GM12878 (cell line): ENCODE measurements at regions not wholly inside any gene's neighbourhood (a gene's known extent, or its start where the extent isn't known, plus 50 kb on each side); places are given as distances from the start of the nearest gene placed in this dataset.

Experiments used
- ATAC-seq: fragments of 200-7000 bp; cut with Tn5 transposase; 3 replicates; pipeline ENCODE4 v1.9.1; 2020; ENCODE audit warnings: mild to moderate bottlenecking, moderate library complexity
- BruUV-seq: library from RNA; stranded (reverse); fragments of 400-500 nt; replicated peaks from 2 replicates; lab custom pipeline; 2021; lab: Mats Ljungman, UMichigan
- CTCF ChIA-PET: fragments of 300-600 bp; sonication (Branson Sonifier 250); formaldehyde crosslinking; extraction: SDS; loops from one replicate; lab custom pipeline; 2021; ENCODE audit warnings: inconsistent platforms; lab: Yijun Ruan, JAX
- POLR2A ChIA-PET: fragments of 350-600 bp; formaldehyde crosslinking; extraction: SDS; loops from one replicate; lab custom pipeline; 2021; ENCODE audit warnings: inconsistent platforms; lab: Charles Lee
- RAD21 ChIA-PET: fragments of 300-600 bp; sonication (Branson Sonifier 250); formaldehyde crosslinking; loops from one replicate; lab custom pipeline; 2023; ENCODE audit warnings: antibody characterized with exemption; ENCODE audit not compliant: unreplicated experiment; lab: Charles Lee
- SMC1A ChIA-PET: fragments of 300-600 bp; sonication (Branson Sonifier 250); formaldehyde crosslinking; loops from one replicate; lab custom pipeline; 2023; ENCODE audit not compliant: unreplicated experiment, uncharacterized antibody; lab: Charles Lee
- DNase-seq: peaks from one replicate; pipeline ENCODE4 v3.0.0-alpha.2; 2011; ENCODE audit warnings: low read depth, low spot score
- FAIRE-seq: peaks from 3 replicates; lab custom pipeline; 2011; peaks lifted over from hg19 to GRCh38; lab: Jason Lieb, UNC
- H2AFZ ChIP-seq: 2 replicates; pipeline ENCODE4 v1.6.0; 2011; ENCODE audit warnings: low read depth, low read length, control low read depth; ENCODE audit not compliant: control insufficient read depth
- H3K27ac ChIP-seq: 2 replicates; pipeline ENCODE4 v1.5.1; 2011; ENCODE audit warnings: control low read depth; ENCODE audit not compliant: control insufficient read depth, insufficient read depth
- H3K27me3 ChIP-seq, 2 experiments: replicated peaks in 1 of 2; 2 replicates each; pipeline versions ENCODE4 v1.6.0 to v1.6.1; 2011; ENCODE audit warnings: low read length in 1 of 2; ENCODE audit not compliant: control insufficient read depth in 2 of 2, insufficient read depth in 2 of 2
- H3K36me3 ChIP-seq, 2 experiments: 2 replicates each; pipeline ENCODE4 v1.5.1; 2011; ENCODE audit warnings: low read length in 1 of 2; ENCODE audit not compliant: control insufficient read depth in 2 of 2, insufficient read depth in 2 of 2
- H3K4me1 ChIP-seq: 2 replicates; pipeline ENCODE4 v1.6.1; 2011; ENCODE audit warnings: mild to moderate bottlenecking, low read length, moderate library complexity, mixed read lengths; ENCODE audit not compliant: control insufficient read depth, insufficient read depth
- H3K4me2 ChIP-seq: 2 replicates; pipeline ENCODE4 v1.6.0; 2011; ENCODE audit warnings: control low read depth; ENCODE audit not compliant: control insufficient read depth, insufficient read depth
- H3K4me3 ChIP-seq: fragments of 200-600 bp; sonication (generic); 2 replicates; pipeline ENCODE4 v1.5.1; 2016
- H3K79me2 ChIP-seq: 2 replicates; pipeline ENCODE4 v1.6.0; 2011; ENCODE audit warnings: low read length; ENCODE audit not compliant: control insufficient read depth, insufficient read depth
- H3K9ac ChIP-seq: 2 replicates; pipeline ENCODE4 v1.8.0; 2011; ENCODE audit warnings: low read length, control low read depth, mixed read lengths; ENCODE audit not compliant: control insufficient read depth, insufficient read depth
- H3K9me3 ChIP-seq: replicated peaks from 3 replicates; pipeline ENCODE4 v1.5.1; 2011; ENCODE audit warnings: mild to moderate bottlenecking, low read length; ENCODE audit not compliant: control insufficient read depth, insufficient read depth
- H4K20me1 ChIP-seq: 2 replicates; pipeline ENCODE4 v1.6.0; 2011; ENCODE audit not compliant: control insufficient read depth, insufficient read depth
- CREB1 ChIP-seq: IDR thresholded peaks from 2 replicates; pipeline ENCODE4 v1.6.1; 2012; ENCODE audit warnings: low read depth, mild to moderate bottlenecking, inconsistent platforms
- EED ChIP-seq: sonication (generic); IDR thresholded peaks from 2 replicates; pipeline ENCODE4 v1.6.1; 2016; ENCODE audit warnings: antibody characterized with exemption, low read depth
- EP300 ChIP-seq, 2 experiments: fragments of 150-350 bp in 1 of 2; IDR thresholded peaks; 2 replicates each; pipeline ENCODE4 v1.6.1; 2011 to 2012; ENCODE audit warnings: low read depth in 2 of 2, low read length in 2 of 2, borderline replicate concordance in 1 of 2, improper control_type of control experiment in 1 of 2, inconsistent platforms in 1 of 2; ENCODE audit not compliant: control insufficient read depth in 1 of 2
- IKZF1 ChIP-seq: fragments of 450-650 bp; conservative IDR thresholded peaks from 2 replicates; pipeline ENCODE4 v1.6.1; 2017; ENCODE audit warnings: antibody characterized with exemption, mild to moderate bottlenecking
- KDM1A ChIP-seq: fragments of 200-600 bp; sonication (generic); IDR thresholded peaks from 2 replicates; pipeline ENCODE4 v1.6.1; 2016; ENCODE audit warnings: borderline replicate concordance
- MEF2B ChIP-seq: fragments of 450-650 bp; IDR thresholded peaks from 2 replicates; pipeline ENCODE4 v1.6.1; 2018; ENCODE audit warnings: mild to moderate bottlenecking, moderate library complexity; ENCODE audit not compliant: partially characterized antibody, poor library complexity, severe bottlenecking
- NFIC ChIP-seq: IDR thresholded peaks from 2 replicates; pipeline ENCODE4 v1.6.1; 2012; ENCODE audit warnings: low read depth, mild to moderate bottlenecking, inconsistent platforms, low read length, moderate library complexity
- NFXL1 ChIP-seq: fragments of 450-650 bp; IDR thresholded peaks from 2 replicates; pipeline ENCODE4 v1.6.1; 2017; ENCODE audit warnings: antibody characterized with exemption, mild to moderate bottlenecking, borderline replicate concordance
- RELB ChIP-seq: fragments of 450-650 bp; IDR thresholded peaks from 2 replicates; pipeline ENCODE4 v1.6.1; 2017; ENCODE audit warnings: low read depth, mild to moderate bottlenecking, moderate library complexity
- SPI1 ChIP-seq: IDR thresholded peaks from 2 replicates; pipeline ENCODE4 v1.6.1; 2011; ENCODE audit warnings: low read depth, mild to moderate bottlenecking, low read length, moderate library complexity, borderline replicate concordance; ENCODE audit not compliant: insufficient read depth
- SRF ChIP-seq, 2 experiments: IDR thresholded peaks; 2 replicates each; pipeline ENCODE4 v1.6.1; 2011; ENCODE audit warnings: low read depth in 2 of 2, low read length in 2 of 2, mild to moderate bottlenecking in 1 of 2, moderate library complexity in 1 of 2
- TCF3 ChIP-seq: IDR thresholded peaks from 2 replicates; pipeline ENCODE4 v1.6.1; 2012; ENCODE audit warnings: low read depth, mild to moderate bottlenecking, low read length, borderline replicate concordance; ENCODE audit not compliant: insufficient read depth
- ZBTB11 ChIP-seq: fragments of 450-650 bp; formaldehyde crosslinking; IDR thresholded peaks from 2 replicates; pipeline ENCODE4 v1.5.0; 2022; ENCODE audit warnings: mild to moderate bottlenecking, missing genetic modification characterization
- ZBTB40 ChIP-seq: fragments of 450-650 bp; IDR thresholded peaks from 2 replicates; pipeline ENCODE4 v1.6.1; 2016; ENCODE audit warnings: mild to moderate bottlenecking, moderate library complexity, borderline replicate concordance
- ZNF622 ChIP-seq: fragments of 450-650 bp; IDR thresholded peaks from 2 replicates; pipeline ENCODE4 v1.6.1; 2017; ENCODE audit warnings: mild to moderate bottlenecking, inconsistent platforms
- WGBS: methylation state at CpG from one replicate; pipeline ENCODE4 v1.1.6; 2016; ENCODE audit warnings: low lambda C conversion rate; ENCODE audit not compliant: insufficient replicate concordance, insufficient coverage; ENCODE audit errors: missing lambda C conversion rate; 5-methylcytosine and 5-hydroxymethylcytosine counted together
- in situ Hi-C: fragments of 300-500 bp; cut with MboI; formaldehyde crosslinking; loops from 9 replicates; pipeline ENCODE4 v1.14.3; 2018; ENCODE audit warnings: mixed read lengths
- intact Hi-C: fragments of 100-400 bp; cut with micrococcal nuclease; formaldehyde crosslinking; loops from one replicate; pipeline ENCODE4 v1.14.2; 2022; ENCODE audit not compliant: unreplicated experiment

GRCh38 chr11:29251738-29252137 is 765.1 kb downstream of the KCNA4 start:
- no peaks in the 10 kb centered on the region for H3K9me3 ChIP-seq
- H3K79me2 ChIP-seq: no peaks in the 10 kb centered on the region
- H3K36me3 ChIP-seq: no peaks in the 10 kb centered on the region
- H3K4me2 ChIP-seq: no peak overlapping the region
- ATAC-seq (peak; percentile 93), FAIRE-seq (no peak), DNase-seq (peak; percentile 33)
- BruUV-seq: no TSS peak
- no peaks in the 10 kb centered on the region for H3K4me1 ChIP-seq
- ChIA-PET RAD21 (no interaction called here), CTCF (interaction anchor here (0.7 to 0.9 kb wide), 2 partner anchors 59 to 79 kb away, joined by 3 to 5 read pairs; no protein-coding TSS in a partner anchor), POLR2A (no interaction called here), SMC1A (interaction anchor here (0.9 to 2.2 kb wide), 2 partner anchors 9 to 77 kb away, joined by 3 to 7 read pairs; no protein-coding TSS in a partner anchor)
- no peak overlapping the region for H2AFZ ChIP-seq
- 32% methylated on average over 4 of the region's 4 CpGs for WGBS
- intact Hi-C loops: no loop called here
- no peak overlapping the region for H3K9ac ChIP-seq
- H4K20me1 ChIP-seq: no peaks in the 10 kb centered on the region
- no peak overlapping the region for H3K27ac ChIP-seq
- no peak overlapping the region for H3K4me3 ChIP-seq
- in situ Hi-C loops: no loop called here
- no peaks in the 10 kb centered on the region for H3K27me3 ChIP-seq
- TF ChIP-seq SPI1 (peak; percentile 92), NFIC (no peak), TCF3 (no peak), KDM1A (no peak), EP300 (IDR thresholded peaks at IDR 0.05; ENCODE audit: borderline replicate concordance in 1 of 2, control insufficient read depth in 1 of 2, low read depth in 2 of 2, low read length in 2 of 2) (peak in 1 of 2 experiments; percentile 20; a peak in 2 of 4 replicates), IKZF1 (peak; percentile 73), NFXL1 (no peak), ZBTB11 (CRISPR knock-in tag) (no peak), MEF2B (peak; percentile 31), ZNF622 (no peak), SRF (IDR thresholded peaks at IDR 0.05; ENCODE audit: low read depth in 2 of 2, low read length in 2 of 2) (no peak), CREB1 (0 out of 2 replicates have a peak, but pooled peaks have one; percentile 29), ZBTB40 (peak; percentile 25; the same call in 1 of the 2 replicates), EED (peak; percentile 47; the same call in 1 of the 2 replicates), RELB (peak; percentile 80; the same call in 1 of the 2 replicates)
